Gastrocnemius medialis (tissue), 4 donors: ENCODE measurements at regions not wholly inside any gene's neighbourhood (a gene's known extent, or its start where the extent isn't known, plus 50 kb on each side); places are given as distances from the start of the nearest gene placed in this dataset.

Source experiments
- CTCF ChIP-seq, 5 experiments: fragments of 450-650 bp in 3 of 5; fragments of 200-600 bp in 2 of 5; sonication (generic) in 2 of 5; IDR thresholded peaks in 4 of 5; conservative IDR thresholded peaks in 1 of 5; 1 replicate in 4 of 5; 2 replicates in 1 of 5; pipeline ENCODE4 v1.5.1; 2016 to 2019; ENCODE audit warnings: antibody characterized with exemption in 5 of 5, mild to moderate bottlenecking in 3 of 5, moderate library complexity in 3 of 5
- POLR2A ChIP-seq, 2 donors: fragments of 450-650 bp; IDR thresholded peaks; one replicate each; pipeline ENCODE4 v1.6.1; 2017; ENCODE audit warnings: antibody characterized with exemption in 2 of 2, mild to moderate bottlenecking in 2 of 2, moderate library complexity in 2 of 2

GRCh38 chr10:117472872-117473271 lies 69.7 kb upstream of the EMX2 start:
- TF ChIP-seq CTCF (IDR thresholded peaks at IDR 0.05 in 4 of 5, conservative IDR thresholded peaks at IDR 0.05 in 1 of 5) (no peak), POLR2A (IDR thresholded peaks at IDR 0.05) (no peak)
